ENCODE measurements at regions not wholly inside any gene's neighbourhood (a gene's known extent, or its start where the extent isn't known, plus 50 kb on each side); places are given as distances from the start of the nearest gene placed in this dataset.
A peak's percentile ranks its signal among the peaks of the same experiment; 100 is the strongest.

GRCh38 chr13:34310539-34310938 lies 492.6 kb downstream of the RFC3 start:
- no peak for DNase-seq (ENCODE audit: low read depth)

- no peak for DNase-seq (ENCODE audit: low read depth)
Measured at GRCh38 chr13:34311251-34311650, 493.3 kb downstream of the RFC3 start.

- no peak for DNase-seq (ENCODE audit: low read depth)
Measured at GRCh38 chr13:34312578-34312977, 494.6 kb downstream of the RFC3 start.

- DNase-seq (ENCODE audit: low read depth), result no peak
Measured at GRCh38 chr13:34320084-34320483, 502.1 kb downstream of the RFC3 start.

GRCh38 chr13:34322014-34322742 lies 504.2 kb downstream of the RFC3 start:
- no peak for DNase-seq (ENCODE audit: low read depth)

- no peak for DNase-seq (ENCODE audit: low read depth)
Measured at GRCh38 chr13:34322743-34323074, 504.8 kb downstream of the RFC3 start.

- DNase-seq (ENCODE audit: low read depth), result no peak
Measured at GRCh38 chr13:34335014-34336007, 517.4 kb downstream of the RFC3 start.

GRCh38 chr13:34338102-34338501 lies 520.2 kb downstream of the RFC3 start:
- no peak for DNase-seq (ENCODE audit: low read depth)

GRCh38 chr13:34340534-34340933 lies 522.6 kb downstream of the RFC3 start:
- DNase-seq (ENCODE audit: low read depth), result peak; percentile 19

- DNase-seq (ENCODE audit: low read depth), result no peak
Measured at GRCh38 chr13:34343413-34343940, 525.5 kb downstream of the RFC3 start.

- DNase-seq (ENCODE audit: low read depth), result no peak
Measured at GRCh38 chr13:34344816-34345215, 526.9 kb downstream of the RFC3 start.

GRCh38 chr13:34345258-34345965 lies 527.5 kb downstream of the RFC3 start:
- DNase-seq (ENCODE audit: low read depth), result no peak

GRCh38 chr13:34346626-34347025 lies 528.7 kb downstream of the RFC3 start:
- no peak for DNase-seq (ENCODE audit: low read depth)

GRCh38 chr13:34347784-34348573 lies 530.0 kb downstream of the RFC3 start:
- DNase-seq (ENCODE audit: low read depth), result no peak

GRCh38 chr13:34349091-34349722 lies 531.3 kb downstream of the RFC3 start:
- DNase-seq (ENCODE audit: low read depth), result peak; percentile 49

GRCh38 chr13:34350671-34351070 lies 532.7 kb downstream of the RFC3 start:
- no peak for DNase-seq (ENCODE audit: low read depth)

- DNase-seq (ENCODE audit: low read depth), result no peak
Measured at GRCh38 chr13:34351134-34351533, 533.2 kb downstream of the RFC3 start.

GRCh38 chr13:34352958-34353357 lies 535.0 kb downstream of the RFC3 start:
- DNase-seq (ENCODE audit: low read depth), result no peak

GRCh38 chr13:34356686-34357434 lies 538.9 kb downstream of the RFC3 start:
- DNase-seq (ENCODE audit: low read depth), result no peak

Data from Daoy (cell line).